HG03571 (cell line): ENCODE measurements at regions not wholly inside any gene's neighbourhood (a gene's known extent, or its start where the extent isn't known, plus 50 kb on each side); places are given as distances from the start of the nearest gene placed in this dataset.

Source experiments
- ATAC-seq: cut with Tn5 transposase; IDR thresholded peaks from one replicate; pipeline ENCODE4 v1.9.1; 2021; ENCODE audit not compliant: unreplicated experiment

- no peak for ATAC-seq
These were observed 253.0 kb downstream of the IRS2 start for GRCh38 chr13:109533350-109533749.

- ATAC-seq: no peak
These were observed 256.4 kb downstream of the IRS2 start for GRCh38 chr13:109529964-109530363.

- no peak for ATAC-seq
These were observed 264.7 kb downstream of the IRS2 start for GRCh38 chr13:109521719-109522118.

- ATAC-seq: no peak
These were observed 268.9 kb downstream of the IRS2 start for GRCh38 chr13:109517517-109517916.

GRCh38 chr13:109516186-109516585 is 270.2 kb downstream of the IRS2 start:
- no peak for ATAC-seq

GRCh38 chr13:109510013-109510412 is 276.4 kb downstream of the IRS2 start:
- no peak for ATAC-seq

- no peak for ATAC-seq
These were observed 277.1 kb downstream of the IRS2 start for GRCh38 chr13:109509154-109509900.

GRCh38 chr13:109500146-109500773 is 286.1 kb downstream of the IRS2 start:
- ATAC-seq: no peak

GRCh38 chr13:109497917-109498316 is 288.5 kb downstream of the IRS2 start:
- no peak for ATAC-seq

GRCh38 chr13:109496216-109496615 is 290.2 kb downstream of the IRS2 start:
- ATAC-seq: no peak

GRCh38 chr13:109494925-109495369 is 291.4 kb downstream of the IRS2 start:
- ATAC-seq: no peak

GRCh38 chr13:109485136-109485794 is 301.1 kb downstream of the IRS2 start:
- ATAC-seq: no peak

GRCh38 chr13:109483284-109483683 is 303.1 kb downstream of the IRS2 start:
- ATAC-seq: no peak

- no peak for ATAC-seq
These were observed 305.3 kb downstream of the IRS2 start for GRCh38 chr13:109481040-109481439.

GRCh38 chr13:109480011-109480955 is 306.1 kb downstream of the IRS2 start:
- ATAC-seq: no peak

- no peak for ATAC-seq
These were observed 306.8 kb downstream of the IRS2 start for GRCh38 chr13:109479534-109479933.

- no peak for ATAC-seq
These were observed 310.4 kb downstream of the IRS2 start for GRCh38 chr13:109476001-109476400.

- ATAC-seq: no peak
These were observed 318.3 kb downstream of the IRS2 start for GRCh38 chr13:109468123-109468522.

- ATAC-seq: no peak
These were observed 321.2 kb downstream of the IRS2 start for GRCh38 chr13:109465148-109465547.

GRCh38 chr13:109454167-109454917 is 332.0 kb downstream of the IRS2 start:
- ATAC-seq: no peak
